Sigmoid colon (tissue), 4 donors: ENCODE measurements at regions not wholly inside any gene's neighbourhood (a gene's known extent, or its start where the extent isn't known, plus 50 kb on each side); places are given as distances from the start of the nearest gene placed in this dataset.

ENCODE experiments used
- CTCF ChIP-seq, 4 experiments: fragments of 450-650 bp in 3 of 4; fragments of 200-600 bp in 1 of 4; IDR thresholded peaks; one replicate each; pipeline ENCODE4 v1.5.1; 2016 to 2019; ENCODE audit warnings: antibody characterized with exemption in 4 of 4, mild to moderate bottlenecking in 3 of 4, moderate library complexity in 2 of 4
- EP300 ChIP-seq, 4 donors: sonication (generic); formaldehyde crosslinking; IDR thresholded peaks; one replicate each; pipeline ENCODE4 v1.6.1; 2017; ENCODE audit warnings: antibody characterized with exemption in 4 of 4
- POLR2A ChIP-seq, 2 donors: fragments of 450-650 bp; IDR thresholded peaks; one replicate each; pipeline ENCODE4 v1.6.1; 2016; ENCODE audit warnings: antibody characterized with exemption in 2 of 2, mild to moderate bottlenecking in 2 of 2, moderate library complexity in 2 of 2
- POLR2AphosphoS5 ChIP-seq, 4 donors: sonication (generic); formaldehyde crosslinking; IDR thresholded peaks; one replicate each; pipeline ENCODE4 v1.6.1; 2017; ENCODE audit warnings: antibody characterized with exemption in 4 of 4

GRCh38 chr4:187204389-187204918, 480.8 kb upstream of the FAT1 start:
- TF ChIP-seq CTCF (IDR thresholded peaks at IDR 0.05) (no peak), EP300 (IDR thresholded peaks at IDR 0.05) (no peak), POLR2A (IDR thresholded peaks at IDR 0.05) (no peak), POLR2AphosphoS5 (IDR thresholded peaks at IDR 0.05) (no peak)
